Transverse colon (tissue), 4 donors: ENCODE measurements at regions not wholly inside any gene's neighbourhood (a gene's known extent, or its start where the extent isn't known, plus 50 kb on each side); places are given as distances from the start of the nearest gene placed in this dataset.
"Not testable (repeated sequence)": the region's sequence is repeated elsewhere in the genome, so short reads cannot be mapped to it uniquely, and the experiment has no call there.

Experiments used
- DNase-seq: peaks from one replicate; pipeline ENCODE4 v3.0.0-alpha.2; 2019
- H3K27ac ChIP-seq, 4 donors: fragments of 200-600 bp; sonication (generic); 2 replicates each; pipeline ENCODE4 v1.5.1; 2016 to 2018; ENCODE audit warnings: inconsistent platforms in 4 of 4
- H3K27me3 ChIP-seq: fragments of 200-600 bp; sonication (generic); 2 replicates; pipeline ENCODE4 v1.5.1; 2017; ENCODE audit warnings: inconsistent platforms
- H3K36me3 ChIP-seq, 4 donors: fragments of 200-600 bp; sonication (generic); 2 replicates each; pipeline ENCODE4 v1.5.1; 2017 to 2019; ENCODE audit warnings: inconsistent platforms in 4 of 4
- H3K4me1 ChIP-seq, 4 donors: fragments of 200-600 bp; sonication (generic); 2 replicates each; pipeline ENCODE4 v1.5.1; 2017 to 2020; ENCODE audit warnings: inconsistent platforms in 4 of 4
- H3K4me3 ChIP-seq, 4 donors: fragments of 200-600 bp; sonication (generic); 1 replicate in 1 of 4; 2 replicates in 3 of 4; pipeline versions ENCODE4 v1.5.1 to v1.6.1; 2017 to 2019; ENCODE audit warnings: inconsistent platforms in 4 of 4
- H3K9me3 ChIP-seq, 2 donors: fragments of 200-600 bp; sonication (generic); 2 replicates each; pipeline ENCODE4 v1.5.1; 2017 to 2019; ENCODE audit warnings: inconsistent platforms in 2 of 2
- EP300 ChIP-seq: sonication (generic); formaldehyde crosslinking; IDR thresholded peaks from one replicate; pipeline ENCODE4 v1.6.1; 2017; ENCODE audit warnings: antibody characterized with exemption, low read depth
- POLR2A ChIP-seq: fragments of 450-650 bp; IDR thresholded peaks from one replicate; pipeline ENCODE4 v1.6.1; 2016; ENCODE audit warnings: antibody characterized with exemption, mild to moderate bottlenecking, moderate library complexity
- POLR2AphosphoS5 ChIP-seq, 3 donors: sonication (generic); formaldehyde crosslinking; IDR thresholded peaks; one replicate each; pipeline ENCODE4 v1.6.1; 2016; ENCODE audit warnings: antibody characterized with exemption in 3 of 3
- WGBS, 2 donors: methylation state at CpG; one replicate each; pipeline ENCODE4 v1.1.5; 2018; ENCODE audit warnings: low coverage in 1 of 2; 5-methylcytosine and 5-hydroxymethylcytosine counted together
- in situ Hi-C, 4 donors: fragments of 200-750 bp; cut with MboI; loops; one replicate each; pipeline versions ENCODE4 v1.15.0 to v1.15.1; 2017; ENCODE audit warnings: low sequenced_read_pairs in 3 of 4, low pct_ligation_motif_present in 1 of 4, low pct_unique_long_range_greater_than_20kb in 1 of 4
- intact Hi-C: fragments of 100-400 bp; cut with DNase I; formaldehyde crosslinking; loops from one replicate; pipeline ENCODE4 v1.15.1; 2023; ENCODE audit warnings: low total_unique reads
- TF ChIP-seq, protein P1 (sequence below), 5 experiments: fragments of 200-600 bp in 3 of 5; fragments of 450-650 bp in 2 of 5; sonication (generic) in 3 of 5; IDR thresholded peaks; 1 replicate in 2 of 5; 2 replicates in 3 of 5; pipeline ENCODE4 v1.5.1; 2016 to 2017; ENCODE audit warnings: antibody characterized with exemption in 5 of 5, inconsistent platforms in 3 of 5, mild to moderate bottlenecking in 2 of 5, moderate library complexity in 1 of 5

DNA sequence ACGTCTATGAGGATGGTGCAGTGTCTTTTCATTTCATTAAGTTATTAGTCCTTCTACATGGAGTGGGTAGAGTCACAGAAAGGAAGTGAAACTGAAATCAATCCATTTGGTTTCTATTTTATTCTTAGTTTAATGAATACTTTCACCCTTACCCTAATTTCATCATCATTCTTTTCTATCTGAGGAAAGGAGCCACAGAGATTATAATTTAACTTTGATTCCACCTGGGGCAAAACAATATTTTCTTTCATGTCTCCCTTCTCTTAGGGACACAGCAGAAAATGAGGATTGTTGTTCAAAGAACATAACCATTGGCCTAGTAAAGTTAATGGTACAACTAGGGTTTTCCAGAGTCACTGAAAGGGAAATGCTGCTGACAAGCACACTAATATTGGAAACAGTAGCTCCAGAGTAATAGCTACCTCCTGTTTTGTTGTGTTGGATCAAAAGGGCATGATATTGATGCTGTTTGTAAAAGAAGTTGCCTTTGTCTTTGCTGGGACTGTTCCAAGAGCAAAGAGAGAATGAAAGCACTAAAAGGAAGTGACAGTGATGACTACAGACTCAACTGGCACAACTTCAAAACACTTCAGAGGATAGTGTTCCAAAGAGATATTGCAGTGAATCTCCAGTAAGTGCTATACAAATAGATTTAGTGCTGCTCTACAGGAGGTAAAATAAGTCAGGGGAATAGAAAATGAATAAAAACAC is 247.1 kb upstream of the PITX2 start:
- intact Hi-C loops: no loop called here
- no peaks in the 10 kb centered on the region for H3K27me3 ChIP-seq
- WGBS, 2 donors: 54 to 63% methylated on average over 1 of the region's 1 CpG
- TF ChIP-seq, protein P1, sequence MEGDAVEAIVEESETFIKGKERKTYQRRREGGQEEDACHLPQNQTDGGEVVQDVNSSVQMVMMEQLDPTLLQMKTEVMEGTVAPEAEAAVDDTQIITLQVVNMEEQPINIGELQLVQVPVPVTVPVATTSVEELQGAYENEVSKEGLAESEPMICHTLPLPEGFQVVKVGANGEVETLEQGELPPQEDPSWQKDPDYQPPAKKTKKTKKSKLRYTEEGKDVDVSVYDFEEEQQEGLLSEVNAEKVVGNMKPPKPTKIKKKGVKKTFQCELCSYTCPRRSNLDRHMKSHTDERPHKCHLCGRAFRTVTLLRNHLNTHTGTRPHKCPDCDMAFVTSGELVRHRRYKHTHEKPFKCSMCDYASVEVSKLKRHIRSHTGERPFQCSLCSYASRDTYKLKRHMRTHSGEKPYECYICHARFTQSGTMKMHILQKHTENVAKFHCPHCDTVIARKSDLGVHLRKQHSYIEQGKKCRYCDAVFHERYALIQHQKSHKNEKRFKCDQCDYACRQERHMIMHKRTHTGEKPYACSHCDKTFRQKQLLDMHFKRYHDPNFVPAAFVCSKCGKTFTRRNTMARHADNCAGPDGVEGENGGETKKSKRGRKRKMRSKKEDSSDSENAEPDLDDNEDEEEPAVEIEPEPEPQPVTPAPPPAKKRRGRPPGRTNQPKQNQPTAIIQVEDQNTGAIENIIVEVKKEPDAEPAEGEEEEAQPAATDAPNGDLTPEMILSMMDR (IDR thresholded peaks at IDR 0.05): no peak
- TF ChIP-seq EP300: no peak
- TF ChIP-seq POLR2AphosphoS5 (IDR thresholded peaks at IDR 0.05): no peak
- TF ChIP-seq POLR2A: no peak
- in situ Hi-C loops: no loop called here
- no peak overlapping the region for H3K27ac ChIP-seq
- no peak overlapping the region for H3K4me3 ChIP-seq
- H3K36me3 ChIP-seq: no peaks in the 10 kb centered on the region
- peaks cover 0 to 26% (median 6%) of the 10 kb centered on the region in 4 donors for H3K4me1 ChIP-seq
- no peak for DNase-seq
- H3K9me3 ChIP-seq: no peaks in the 10 kb centered on the region

DNA sequence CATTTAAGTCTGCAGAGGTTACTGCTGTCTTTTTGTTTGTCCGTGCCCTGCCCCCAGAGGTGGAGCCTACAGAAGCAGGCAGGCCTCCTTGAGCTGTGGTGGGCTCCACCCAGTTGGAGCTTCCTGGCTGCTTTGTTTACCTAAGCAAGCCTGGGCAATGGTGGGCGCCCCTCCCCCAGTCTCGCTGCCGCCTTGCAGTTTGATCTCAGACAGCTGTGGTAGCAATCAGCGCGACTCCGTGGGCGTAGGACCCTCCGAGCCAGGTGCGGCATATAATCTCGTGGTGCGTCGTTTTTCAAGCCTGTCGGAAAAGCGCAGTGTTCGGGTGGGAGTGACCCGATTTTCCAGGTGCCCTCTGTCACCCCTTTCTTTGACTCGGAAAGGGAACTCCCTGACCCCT is 253.3 kb upstream of the PITX2 start:
- 90% methylated on average over 17 of the region's 18 CpGs; no CpG with 5 or more reads in 1 of the 2 donors for WGBS, 2 donors
- H3K27ac ChIP-seq, H3K27me3 ChIP-seq, DNase-seq, in situ Hi-C loops, H3K4me3 ChIP-seq, intact Hi-C loops, H3K9me3 ChIP-seq, H3K36me3 ChIP-seq, H3K4me1 ChIP-seq: not testable (repeated sequence)

DNA sequence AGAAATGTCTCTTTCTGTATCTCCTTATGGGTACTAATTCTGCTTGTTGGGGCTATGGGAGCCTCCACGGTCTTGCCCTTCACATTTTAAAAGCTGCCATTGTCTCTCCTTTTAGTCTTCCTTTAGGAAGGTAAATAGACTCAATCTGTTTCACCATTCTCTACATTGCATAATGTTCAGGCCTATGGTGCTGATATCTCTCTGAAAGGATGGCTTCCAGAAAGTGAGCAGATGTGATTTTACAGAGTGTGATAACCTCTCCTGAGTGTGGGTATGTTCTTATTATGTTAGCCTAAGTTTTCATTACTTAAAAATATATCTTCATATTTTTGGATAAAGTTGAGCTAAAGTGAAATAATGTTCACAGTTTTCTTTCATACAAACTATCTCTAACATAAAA is 254.0 kb upstream of the PITX2 start:
- no peak for DNase-seq
- Histone ChIP-seq H3K9me3 (no peaks in the 10 kb centered on the region), H3K36me3 (no peaks in the 10 kb centered on the region), H3K4me1 (peaks cover 0 to 3% (median 0%) of the 10 kb centered on the region in 4 donors), H3K4me3 (no peak overlapping the region), H3K27me3 (no peaks in the 10 kb centered on the region), H3K27ac (no peak overlapping the region)
- intact Hi-C loops: no loop called here
- WGBS, 2 donors: 53 to 100% methylated on average over 1 of the region's 1 CpG
- in situ Hi-C loops: no loop called here
- TF ChIP-seq EP300 (no peak), POLR2A (no peak), POLR2AphosphoS5 (IDR thresholded peaks at IDR 0.05) (no peak)
- TF ChIP-seq, protein P1 (IDR thresholded peaks at IDR 0.05): no peak

DNA sequence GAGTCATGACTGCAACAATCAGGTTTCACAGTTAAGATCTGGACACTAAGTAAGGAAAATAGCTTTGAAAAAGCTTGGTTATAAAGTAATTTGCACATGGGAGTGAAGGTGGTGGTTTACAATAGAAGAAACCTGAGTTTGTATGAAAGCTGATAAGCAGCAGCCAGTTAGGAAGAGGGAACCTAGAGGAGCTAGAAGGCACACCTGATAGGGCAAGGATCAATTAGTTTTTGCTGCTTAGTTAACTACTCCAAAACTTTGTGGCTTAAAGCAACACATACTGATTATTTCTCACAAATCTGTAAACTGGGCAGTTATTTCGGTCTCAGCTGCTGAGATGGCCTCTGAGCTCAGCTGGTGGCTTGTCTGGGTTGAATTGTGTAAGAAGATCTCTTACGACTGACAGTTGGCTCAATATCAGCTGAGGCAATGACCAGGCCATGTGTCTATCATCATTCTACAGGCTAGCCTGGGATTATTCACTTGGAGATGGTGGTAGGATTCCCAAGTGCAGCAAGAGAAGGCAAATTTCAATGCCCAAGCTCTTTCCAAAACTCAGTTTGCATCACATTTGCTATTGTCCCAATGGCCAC is 255.0 kb upstream of the PITX2 start:
- intact Hi-C loops: no loop called here
- 18 to 100% methylated on average over 1 to 2 of the region's 2 CpGs for WGBS, 2 donors
- Histone ChIP-seq H3K9me3 (no peaks in the 10 kb centered on the region), H3K4me3 (no peak overlapping the region), H3K4me1 (peaks cover 0 to 3% (median 0%) of the 10 kb centered on the region in 4 donors), H3K27ac (no peak overlapping the region), H3K36me3 (no peaks in the 10 kb centered on the region), H3K27me3 (no peaks in the 10 kb centered on the region)
- TF ChIP-seq POLR2A (no peak), EP300 (no peak), POLR2AphosphoS5 (IDR thresholded peaks at IDR 0.05) (no peak)
- TF ChIP-seq, protein P1 (IDR thresholded peaks at IDR 0.05): no peak
- DNase-seq: no peak
- in situ Hi-C loops: no loop called here
